ENCODE measurements at regions not wholly inside any gene's neighbourhood (a gene's known extent, or its start where the extent isn't known, plus 50 kb on each side); places are given as distances from the start of the nearest gene placed in this dataset.

DNA sequence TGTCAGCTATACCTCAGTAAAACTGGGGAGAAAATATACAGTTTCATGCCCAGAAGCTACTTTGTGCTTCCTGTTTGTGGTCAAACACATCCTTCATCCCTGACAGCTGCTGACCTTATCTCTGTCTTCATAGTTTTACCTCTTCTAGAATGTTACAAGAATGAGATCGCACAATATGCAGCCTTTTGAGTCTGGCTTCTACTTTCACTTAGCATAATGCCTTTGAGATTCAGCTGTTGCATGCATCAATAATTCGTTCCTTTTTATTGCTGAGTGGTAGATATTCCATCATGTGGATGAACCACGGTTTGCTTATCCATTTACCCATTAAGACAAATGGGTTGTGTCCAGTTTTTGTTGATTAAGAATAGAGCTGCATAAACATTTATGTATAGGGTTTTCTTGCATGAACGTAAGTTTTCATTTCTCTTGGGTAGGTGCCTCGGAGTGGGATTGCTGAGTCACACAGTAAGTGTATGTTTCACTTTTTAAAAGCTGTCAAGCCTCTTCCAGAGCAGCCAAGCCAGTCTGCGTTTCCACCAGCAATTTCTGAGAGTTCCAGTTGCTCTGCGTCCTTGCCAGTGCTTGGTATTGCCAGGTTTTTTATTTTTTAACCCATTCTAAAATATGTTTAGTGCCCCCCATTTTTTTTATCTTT lies 86.6 kb upstream of the PAX1 start:
- Histone ChIP-seq H3K27ac (no peak overlapping the region), H3K4me3 (replicated peaks in 1 of 3) (no peak overlapping the region), H3K36me3 (no peaks in the 10 kb centered on the region), H3K9me3 (no peaks in the 10 kb centered on the region), H3K27me3 (no peaks in the 10 kb centered on the region), H3K4me1 (peaks cover 0 to 5% of the 10 kb centered on the region in 2 donors)
- no peak for TF ChIP-seq POLR2A (IDR thresholded peaks at IDR 0.05)
- TF ChIP-seq, protein P1, sequence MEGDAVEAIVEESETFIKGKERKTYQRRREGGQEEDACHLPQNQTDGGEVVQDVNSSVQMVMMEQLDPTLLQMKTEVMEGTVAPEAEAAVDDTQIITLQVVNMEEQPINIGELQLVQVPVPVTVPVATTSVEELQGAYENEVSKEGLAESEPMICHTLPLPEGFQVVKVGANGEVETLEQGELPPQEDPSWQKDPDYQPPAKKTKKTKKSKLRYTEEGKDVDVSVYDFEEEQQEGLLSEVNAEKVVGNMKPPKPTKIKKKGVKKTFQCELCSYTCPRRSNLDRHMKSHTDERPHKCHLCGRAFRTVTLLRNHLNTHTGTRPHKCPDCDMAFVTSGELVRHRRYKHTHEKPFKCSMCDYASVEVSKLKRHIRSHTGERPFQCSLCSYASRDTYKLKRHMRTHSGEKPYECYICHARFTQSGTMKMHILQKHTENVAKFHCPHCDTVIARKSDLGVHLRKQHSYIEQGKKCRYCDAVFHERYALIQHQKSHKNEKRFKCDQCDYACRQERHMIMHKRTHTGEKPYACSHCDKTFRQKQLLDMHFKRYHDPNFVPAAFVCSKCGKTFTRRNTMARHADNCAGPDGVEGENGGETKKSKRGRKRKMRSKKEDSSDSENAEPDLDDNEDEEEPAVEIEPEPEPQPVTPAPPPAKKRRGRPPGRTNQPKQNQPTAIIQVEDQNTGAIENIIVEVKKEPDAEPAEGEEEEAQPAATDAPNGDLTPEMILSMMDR (IDR thresholded peaks at IDR 0.05) = no peak
- no peak for DNase-seq
- WGBS, 2 donors = 65 to 69% methylated on average over 7 of the region's 7 CpGs
- intact Hi-C loops (cut with DNase I) = loop anchor here (10.0 kb wide), 1 partner anchor 774 kb away; no protein-coding TSS in a partner anchor

DNA sequence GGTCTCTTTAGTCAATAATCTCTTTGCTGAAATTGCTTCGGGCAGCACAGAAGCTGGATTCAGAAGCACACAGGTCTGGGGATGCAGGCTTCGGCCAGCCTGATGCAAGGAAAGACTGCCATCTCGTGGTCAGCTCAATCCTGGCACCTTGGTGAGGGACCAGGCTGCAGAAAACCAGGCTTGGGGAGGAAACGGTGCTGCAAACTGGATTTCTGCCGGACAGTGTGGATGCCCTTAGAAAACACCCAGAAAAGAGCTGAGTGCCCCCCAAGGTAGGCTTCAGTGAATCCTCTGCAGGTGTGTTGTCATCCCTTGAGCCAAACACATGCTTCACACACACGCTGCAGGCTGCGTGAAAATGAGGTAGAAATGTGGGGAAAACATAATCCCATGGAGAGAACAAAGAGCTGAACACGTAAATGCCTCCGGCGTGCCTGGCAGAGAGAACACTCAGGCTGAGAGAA lies 89.8 kb upstream of the PAX1 start:
- 33 to 41% methylated on average over 10 of the region's 10 CpGs for WGBS, 2 donors
- Histone ChIP-seq H3K27ac (no peak overlapping the region), H3K36me3 (no peaks in the 10 kb centered on the region), H3K27me3 (no peaks in the 10 kb centered on the region), H3K4me3 (replicated peaks in 1 of 3) (no peak overlapping the region), H3K9me3 (no peaks in the 10 kb centered on the region), H3K4me1 (no peaks in the 10 kb centered on the region)
- TF ChIP-seq, protein P1 (IDR thresholded peaks at IDR 0.05) = peak; percentile 27 to 83 (median 54)
- no peak for TF ChIP-seq POLR2A (IDR thresholded peaks at IDR 0.05)
- intact Hi-C loops (cut with DNase I) = loop anchor here (10.0 kb wide), 1 partner anchor 771 kb away; no protein-coding TSS in a partner anchor
- DNase-seq = peak; percentile 65 to 78

DNA sequence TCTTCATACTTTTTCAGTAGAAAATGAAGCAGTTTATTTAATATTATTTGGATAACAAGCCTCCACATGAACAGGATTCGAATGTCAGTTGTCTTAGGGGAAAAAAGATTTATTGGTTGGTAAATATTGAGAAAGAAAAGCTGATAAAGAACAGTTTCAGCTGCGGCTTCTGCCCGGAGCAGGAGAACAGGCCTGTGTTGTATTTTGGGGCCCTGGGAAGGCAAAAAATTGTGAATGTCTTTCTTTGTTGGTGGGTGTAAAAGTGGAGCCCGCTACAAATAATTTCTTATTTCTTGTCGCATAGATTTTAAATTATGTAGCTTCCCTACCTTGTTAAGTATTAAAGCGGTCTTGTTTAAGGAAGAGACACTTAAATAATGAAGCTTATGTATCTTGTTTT lies 90.5 kb upstream of the PAX1 start:
- Histone ChIP-seq H3K27ac (no peak overlapping the region), H3K36me3 (no peaks in the 10 kb centered on the region), H3K4me3 (replicated peaks in 1 of 3) (no peak overlapping the region), H3K9me3 (no peaks in the 10 kb centered on the region), H3K4me1 (no peaks in the 10 kb centered on the region), H3K27me3 (no peaks in the 10 kb centered on the region)
- no peak for DNase-seq
- TF ChIP-seq, protein P1 (IDR thresholded peaks at IDR 0.05) = no peak
- no peak for TF ChIP-seq POLR2A (IDR thresholded peaks at IDR 0.05)
- intact Hi-C loops (cut with DNase I) = loop anchor here (10.0 kb wide), 1 partner anchor 770 kb away; no protein-coding TSS in a partner anchor
- 81% methylated on average over 6 of the region's 6 CpGs for WGBS, 2 donors

DNA sequence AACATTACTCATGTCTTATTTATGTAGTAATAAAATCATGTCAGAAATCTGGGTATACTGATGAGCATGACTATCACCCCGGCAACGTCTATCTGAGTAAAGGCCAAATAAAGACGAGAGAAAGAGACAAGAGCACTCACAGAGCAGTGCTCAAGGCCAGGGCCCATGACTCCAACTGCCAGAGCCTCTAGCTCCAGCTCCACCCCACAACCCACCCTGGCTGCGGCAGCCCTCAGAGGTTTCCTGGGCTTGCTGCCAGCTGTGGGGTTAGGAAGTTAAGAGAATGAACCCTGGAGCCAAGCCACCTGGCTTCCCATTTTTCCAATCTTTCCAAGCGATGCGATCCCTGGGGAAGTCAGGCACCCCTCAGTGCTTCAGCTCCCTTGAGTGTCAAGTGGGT lies 92.0 kb upstream of the PAX1 start:
- no peak overlapping the region for H3K4me3 ChIP-seq (replicated peaks in 1 of 3)
- H3K27ac ChIP-seq = no peak overlapping the region
- DNase-seq = peak; percentile 17 to 20
- H3K4me1 ChIP-seq = no peaks in the 10 kb centered on the region
- no peaks in the 10 kb centered on the region for H3K27me3 ChIP-seq
- intact Hi-C loops (cut with DNase I) = loop anchor here (10.0 kb wide), 1 partner anchor 769 kb away; no protein-coding TSS in a partner anchor
- no peaks in the 10 kb centered on the region for H3K9me3 ChIP-seq
- WGBS, 2 donors = 13 to 21% methylated on average over 6 of the region's 6 CpGs
- no peaks in the 10 kb centered on the region for H3K36me3 ChIP-seq
- TF ChIP-seq, protein P1 (IDR thresholded peaks at IDR 0.05) = no peak
- TF ChIP-seq POLR2A (IDR thresholded peaks at IDR 0.05) = no peak

DNA sequence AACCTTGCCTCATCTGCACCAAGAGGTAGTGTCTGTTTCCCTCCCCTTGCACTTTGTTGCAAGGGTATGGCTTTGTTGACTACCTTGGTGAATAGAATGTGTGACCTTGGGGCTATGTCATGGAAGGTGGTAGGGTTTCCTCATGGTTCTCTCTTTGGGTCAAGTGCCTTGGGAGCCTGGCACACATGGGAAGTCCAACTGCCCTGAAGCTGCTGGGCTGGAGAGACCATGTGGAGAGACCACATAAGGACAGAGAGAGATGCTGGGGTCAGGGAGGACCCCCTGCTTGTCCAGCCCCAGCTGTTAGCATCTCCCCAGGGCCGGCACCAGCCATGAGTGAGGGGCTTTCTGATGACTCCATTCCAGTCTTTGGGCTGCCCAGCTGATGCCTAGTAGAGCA lies 95.5 kb upstream of the PAX1 start:
- Histone ChIP-seq H3K27ac (no peak overlapping the region), H3K4me3 (replicated peaks in 1 of 3) (no peak overlapping the region), H3K27me3 (no peaks in the 10 kb centered on the region), H3K36me3 (no peaks in the 10 kb centered on the region), H3K4me1 (no peaks in the 10 kb centered on the region), H3K9me3 (no peaks in the 10 kb centered on the region)
- TF ChIP-seq, protein P1 (IDR thresholded peaks at IDR 0.05) = no peak
- no peak for TF ChIP-seq POLR2A (IDR thresholded peaks at IDR 0.05)
- DNase-seq = no peak
- intact Hi-C loops (cut with DNase I) = loop anchor here (10.0 kb wide), 1 partner anchor 765 kb away; no protein-coding TSS in a partner anchor
- WGBS, 2 donors = 88 to 90% methylated on average over 1 of the region's 1 CpG
